SK-N-SH (cell line): ENCODE measurements at regions not wholly inside any gene's neighbourhood (a gene's known extent, or its start where the extent isn't known, plus 50 kb on each side); places are given as distances from the start of the nearest gene placed in this dataset.
"Not testable (repeated sequence)": the region's sequence is repeated elsewhere in the genome, so short reads cannot be mapped to it uniquely, and the experiment has no call there.

Experiments
- CTCF ChIA-PET: fragments of 300-600, 350-600 bp; formaldehyde crosslinking; extraction: SDS; loops from one replicate; lab custom pipeline; 2021; lab: Yijun Ruan, JAX
- POLR2A ChIA-PET: fragments of 350-600 bp; sonication (Branson Sonifier 250); formaldehyde crosslinking; extraction: SDS; loops from one replicate; lab custom pipeline; 2020; ENCODE audit warnings: antibody characterized with exemption, inconsistent platforms; lab: Yijun Ruan, JAX
- DNase-seq: peaks from one replicate; pipeline ENCODE4 v3.0.0; 2012
- H2AFZ ChIP-seq: fragments of 200-600 bp; sonication (generic); 2 replicates; pipeline ENCODE4 v1.8.1; 2016; ENCODE audit warnings: antibody characterized with exemption, mild to moderate bottlenecking, low read depth
- H3F3A ChIP-seq: fragments of 200-600 bp; sonication (generic); replicated peaks from 2 replicates; pipeline ENCODE3; 2016; ENCODE audit warnings: antibody characterized with exemption, mild to moderate bottlenecking; ENCODE audit not compliant: insufficient read depth
- H3K27ac ChIP-seq, 2 experiments: fragments of 200-500 bp in 1 of 2; fragments of 200-600 bp in 1 of 2; sonication (Bioruptor generic) in 1 of 2; sonication (generic), shearing (Covaris generic) in 1 of 2; 2 replicates each; pipeline versions ENCODE4 v1.5.1 to v1.6.1; 2014 to 2016; ENCODE audit warnings: low read depth in 2 of 2, inconsistent platforms in 1 of 2, low read length in 1 of 2, mild to moderate bottlenecking in 1 of 2, mixed read lengths in 1 of 2
- H3K27me3 ChIP-seq: fragments of 200-600 bp; sonication (generic), shearing (Covaris generic); 2 replicates; pipeline ENCODE4 v1.6.1; 2016; ENCODE audit warnings: mixed run types; ENCODE audit not compliant: insufficient read depth
- H3K36me3 ChIP-seq, 2 experiments: fragments of 200-500 bp in 1 of 2; fragments of 200-600 bp in 1 of 2; sonication (Bioruptor generic) in 1 of 2; sonication (generic) in 1 of 2; replicated peaks in 1 of 2; 2 replicates each; pipeline versions ENCODE3 to v1.5.1; 2014 to 2016; ENCODE audit warnings: low read length in 1 of 2, mild to moderate bottlenecking in 1 of 2; ENCODE audit not compliant: insufficient read depth in 2 of 2, control insufficient read depth in 1 of 2
- H3K4me1 ChIP-seq, 2 experiments: fragments of 200-500 bp in 1 of 2; fragments of 200-600 bp in 1 of 2; sonication (Bioruptor generic) in 1 of 2; sonication (generic), shearing (Covaris generic) in 1 of 2; 2 replicates each; pipeline versions ENCODE4 v1.5.1 to v1.6.1; 2014 to 2016; ENCODE audit warnings: low read depth in 1 of 2, low read length in 1 of 2, mixed run types in 1 of 2; ENCODE audit not compliant: insufficient read depth in 2 of 2, control insufficient read depth in 1 of 2
- H3K4me2 ChIP-seq: fragments of 200-600 bp; sonication (generic), shearing (Covaris generic); 2 replicates; pipeline ENCODE4 v1.6.1; 2017; ENCODE audit warnings: mixed run types
- H3K4me3 ChIP-seq, 2 experiments: fragments of 200-500 bp in 1 of 2; fragments of 200-600 bp in 1 of 2; sonication (Bioruptor generic) in 1 of 2; sonication (generic), shearing (Covaris generic) in 1 of 2; 2 replicates each; pipeline versions ENCODE4 v1.5.1 to v1.8.1; 2014 to 2016; ENCODE audit warnings: low read depth in 2 of 2, inconsistent platforms in 1 of 2, low read length in 1 of 2, mild to moderate bottlenecking in 1 of 2, mixed read lengths in 1 of 2, moderate library complexity in 1 of 2
- H3K79me2 ChIP-seq: fragments of 200-600 bp; sonication (generic); 2 replicates; pipeline ENCODE4 v1.8.1; 2017; ENCODE audit warnings: mild to moderate bottlenecking; ENCODE audit not compliant: insufficient read depth
- H3K9ac ChIP-seq: fragments of 200-600 bp; sonication (generic); 2 replicates; pipeline ENCODE4 v1.6.1; 2017; ENCODE audit warnings: mixed run types
- H3K9me2 ChIP-seq: fragments of 200-600 bp; sonication (generic); 2 replicates; pipeline ENCODE4 v1.6.1; 2017; ENCODE audit warnings: mixed run types
- H3K9me3 ChIP-seq: fragments of 200-600 bp; sonication (generic); 2 replicates; pipeline ENCODE4 v1.6.1; 2017; ENCODE audit warnings: mixed run types, mild to moderate bottlenecking, moderate library complexity
- H4K20me1 ChIP-seq: fragments of 200-600 bp; sonication (generic); 2 replicates; pipeline ENCODE4 v1.6.1; 2017; ENCODE audit warnings: mild to moderate bottlenecking, mixed run types; ENCODE audit not compliant: insufficient read depth
- ELF1 ChIP-seq: IDR thresholded peaks from 2 replicates; pipeline ENCODE4 v1.4.0; 2012
- GATA2 ChIP-seq: sonication (generic); formaldehyde crosslinking; IDR thresholded peaks from 2 replicates; pipeline ENCODE4 v1.5.0; 2020; ENCODE audit warnings: mild to moderate bottlenecking, missing genetic modification reagents
- JUND ChIP-seq: IDR thresholded peaks from 2 replicates; pipeline ENCODE4 v1.4.0; 2012
- TAF1 ChIP-seq: IDR thresholded peaks from 2 replicates; pipeline ENCODE4 v1.6.1; 2012; ENCODE audit warnings: low read depth, mild to moderate bottlenecking, low read length, moderate library complexity, borderline replicate concordance
- WGBS: methylation state at CpG from one replicate; pipeline ENCODE4 v1.1.6; 2017; ENCODE audit warnings: low lambda C conversion rate; 5-methylcytosine and 5-hydroxymethylcytosine counted together
- TF ChIP-seq, protein P1 (sequence below): IDR thresholded peaks from 2 replicates; pipeline ENCODE4 v1.4.0; 2012; ENCODE audit warnings: low read depth, borderline replicate concordance

DNA sequence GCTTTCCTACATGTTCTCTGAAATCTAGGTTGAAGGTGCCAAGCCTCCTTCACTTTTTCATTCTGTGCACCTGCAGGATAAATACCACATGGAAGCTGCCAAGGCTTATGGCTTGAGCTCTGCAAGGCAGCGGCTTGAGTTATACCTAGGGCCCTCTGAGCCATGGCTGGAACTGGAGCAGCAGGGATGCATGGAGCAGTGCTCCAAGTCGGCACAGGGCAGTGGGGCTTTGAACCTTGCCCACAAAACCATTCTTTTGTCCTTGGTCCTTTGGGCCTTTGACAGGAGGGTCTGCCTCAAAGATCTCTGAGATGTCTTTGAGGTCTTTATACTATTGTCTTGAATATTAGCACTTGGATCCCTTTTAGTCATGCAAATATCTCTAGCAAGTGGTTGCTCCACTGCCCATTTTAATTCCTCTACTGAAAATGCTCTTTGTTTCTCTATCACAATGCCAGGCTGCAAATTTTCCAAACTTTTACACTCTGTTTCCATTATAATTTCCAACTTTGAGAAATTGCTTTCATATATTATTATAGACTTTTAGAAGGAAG is 536.2 kb upstream of the KLHL4 start:
- no peaks in the 10 kb centered on the region for H3K9me2 ChIP-seq
- H3K27ac ChIP-seq: no peak overlapping the region
- no peaks in the 10 kb centered on the region for H3K36me3 ChIP-seq
- H3K4me2 ChIP-seq: no peak overlapping the region
- H2AFZ ChIP-seq: no peak overlapping the region
- no peaks in the 10 kb centered on the region for H3F3A ChIP-seq
- 0% methylated on average over 2 of the region's 2 CpGs for WGBS
- DNase-seq: no peak
- POLR2A ChIA-PET: no interaction called here
- H3K9ac ChIP-seq: no peak overlapping the region
- H3K4me3 ChIP-seq: no peak overlapping the region
- H4K20me1 ChIP-seq: no peaks in the 10 kb centered on the region
- H3K9me3 ChIP-seq: no peaks in the 10 kb centered on the region
- no peaks in the 10 kb centered on the region for H3K4me1 ChIP-seq
- H3K27me3 ChIP-seq: no peaks in the 10 kb centered on the region; the same call in 1 of the 2 replicates
- no peaks in the 10 kb centered on the region for H3K79me2 ChIP-seq
- TF ChIP-seq ELF1: no peak
- TF ChIP-seq TAF1: no peak
- no peak for TF ChIP-seq JUND
- CTCF ChIA-PET: no interaction called here

- H4K20me1 ChIP-seq, H3K27ac ChIP-seq, H2AFZ ChIP-seq, POLR2A ChIA-PET, H3K79me2 ChIP-seq, H3K4me2 ChIP-seq, H3K9ac ChIP-seq, H3K4me3 ChIP-seq, H3K4me1 ChIP-seq, H3F3A ChIP-seq, H3K27me3 ChIP-seq, CTCF ChIA-PET, H3K36me3 ChIP-seq, H3K9me3 ChIP-seq, H3K9me2 ChIP-seq, DNase-seq: not testable (repeated sequence)
- WGBS: 13% methylated on average over 4 of the region's 4 CpGs
Measured at GRCh38 chrX:86987351-86987750, 530.3 kb upstream of the KLHL4 start.

DNA sequence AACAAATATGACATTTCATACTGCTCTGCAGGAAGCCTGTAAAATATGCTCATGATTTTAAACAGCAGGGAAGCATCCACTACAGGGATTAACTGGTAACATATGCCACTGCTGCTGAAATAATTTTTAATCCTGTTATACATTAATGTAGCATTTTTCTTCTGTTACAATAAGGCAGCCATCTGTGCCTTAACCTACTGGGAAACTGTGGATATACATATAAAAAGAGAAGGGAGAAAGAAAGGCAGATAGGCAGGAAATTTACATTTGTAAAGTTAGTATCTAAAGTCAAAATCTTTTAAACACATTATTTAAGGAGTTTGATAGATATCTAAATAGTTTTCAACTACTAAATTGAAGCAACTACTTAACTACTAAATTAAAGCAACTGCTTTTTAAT is 514.6 kb upstream of the KLHL4 start:
- H3K9me3 ChIP-seq: no peaks in the 10 kb centered on the region
- CTCF ChIA-PET: no interaction called here

More for the DNA sequence above, 514.6 kb upstream of the KLHL4 start:
- POLR2A ChIA-PET: no interaction called here
- no peak for DNase-seq
- Histone ChIP-seq H3K4me3 (no peak overlapping the region), H3K79me2 (no peaks in the 10 kb centered on the region), H4K20me1 (no peaks in the 10 kb centered on the region), H2AFZ (no peak overlapping the region), H3K9me2 (no peaks in the 10 kb centered on the region), H3F3A (no peaks in the 10 kb centered on the region), H3K9ac (no peak overlapping the region), H3K4me1 (no peaks in the 10 kb centered on the region), H3K4me2 (no peak overlapping the region), H3K36me3 (no peaks in the 10 kb centered on the region), H3K27ac (no peak overlapping the region), H3K27me3 (no peaks in the 10 kb centered on the region)
- TF ChIP-seq GATA2 (CRISPR knock-in tag): no peak
- TF ChIP-seq, protein P1, sequence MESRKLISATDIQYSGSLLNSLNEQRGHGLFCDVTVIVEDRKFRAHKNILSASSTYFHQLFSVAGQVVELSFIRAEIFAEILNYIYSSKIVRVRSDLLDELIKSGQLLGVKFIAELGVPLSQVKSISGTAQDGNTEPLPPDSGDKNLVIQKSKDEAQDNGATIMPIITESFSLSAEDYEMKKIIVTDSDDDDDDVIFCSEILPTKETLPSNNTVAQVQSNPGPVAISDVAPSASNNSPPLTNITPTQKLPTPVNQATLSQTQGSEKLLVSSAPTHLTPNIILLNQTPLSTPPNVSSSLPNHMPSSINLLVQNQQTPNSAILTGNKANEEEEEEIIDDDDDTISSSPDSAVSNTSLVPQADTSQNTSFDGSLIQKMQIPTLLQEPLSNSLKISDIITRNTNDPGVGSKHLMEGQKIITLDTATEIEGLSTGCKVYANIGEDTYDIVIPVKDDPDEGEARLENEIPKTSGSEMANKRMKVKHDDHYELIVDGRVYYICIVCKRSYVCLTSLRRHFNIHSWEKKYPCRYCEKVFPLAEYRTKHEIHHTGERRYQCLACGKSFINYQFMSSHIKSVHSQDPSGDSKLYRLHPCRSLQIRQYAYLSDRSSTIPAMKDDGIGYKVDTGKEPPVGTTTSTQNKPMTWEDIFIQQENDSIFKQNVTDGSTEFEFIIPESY: no peak
